HG03045 (cell line): ENCODE measurements at regions not wholly inside any gene's neighbourhood (a gene's known extent, or its start where the extent isn't known, plus 50 kb on each side); places are given as distances from the start of the nearest gene placed in this dataset.

Experiments
- ATAC-seq: cut with Tn5 transposase; IDR thresholded peaks from one replicate; pipeline ENCODE4 v1.9.1; 2021; ENCODE audit warnings: mild to moderate bottlenecking, moderate library complexity; ENCODE audit not compliant: unreplicated experiment

DNA sequence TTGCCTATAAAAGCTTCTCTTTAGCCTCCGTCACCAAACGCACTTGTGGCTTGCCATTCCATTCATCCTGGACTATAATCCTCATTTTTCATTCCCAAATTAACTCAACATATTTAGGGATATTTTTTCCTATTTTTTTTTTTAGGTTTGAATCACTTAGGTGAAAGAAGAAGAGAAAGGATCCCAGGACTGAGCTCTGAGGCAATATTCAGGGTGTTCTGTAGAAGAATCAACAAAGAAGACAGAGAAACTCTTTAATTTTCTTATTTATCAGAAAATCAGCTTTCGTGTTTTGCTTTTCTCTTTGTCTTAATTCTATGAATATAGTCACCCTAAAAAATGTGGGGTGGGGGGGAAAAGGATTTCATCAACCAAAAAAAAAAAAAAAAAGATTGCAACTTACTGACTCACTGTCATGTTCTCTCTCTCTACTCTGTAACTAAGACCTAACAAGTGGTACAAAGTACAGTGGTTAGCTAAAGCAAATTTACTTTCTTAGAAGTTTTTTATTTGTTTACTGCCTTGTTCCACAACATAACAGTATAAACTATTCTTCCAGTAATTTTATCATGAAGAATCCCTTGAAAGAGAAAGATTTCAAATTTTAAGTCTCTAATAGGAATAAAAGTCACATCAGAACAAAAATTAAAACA, 272.0 kb downstream of the DHX15 start:
- ATAC-seq = no peak

DNA sequence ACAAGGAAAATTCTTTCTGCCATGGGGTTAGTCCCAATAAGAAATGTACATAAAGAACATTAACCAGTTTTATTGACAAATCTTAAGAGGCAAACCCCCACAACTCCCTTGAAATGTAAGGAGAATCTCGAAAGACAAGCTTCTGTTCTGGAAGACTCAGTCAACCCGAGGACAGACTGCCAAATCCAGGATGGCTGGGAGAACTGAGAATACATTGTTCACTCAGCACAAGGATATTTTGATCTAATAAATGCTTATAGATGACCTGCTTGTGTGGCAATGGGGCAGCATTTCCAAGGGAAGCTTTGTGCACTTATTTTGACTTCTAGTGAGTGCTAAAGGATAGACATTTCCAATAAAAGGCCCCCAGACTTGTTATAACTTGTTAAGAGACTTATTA, 280.4 kb downstream of the DHX15 start:
- no peak for ATAC-seq

- ATAC-seq = no peak
Measured at GRCh38 chr4:24298911-24299310, 285.4 kb downstream of the DHX15 start.

DNA sequence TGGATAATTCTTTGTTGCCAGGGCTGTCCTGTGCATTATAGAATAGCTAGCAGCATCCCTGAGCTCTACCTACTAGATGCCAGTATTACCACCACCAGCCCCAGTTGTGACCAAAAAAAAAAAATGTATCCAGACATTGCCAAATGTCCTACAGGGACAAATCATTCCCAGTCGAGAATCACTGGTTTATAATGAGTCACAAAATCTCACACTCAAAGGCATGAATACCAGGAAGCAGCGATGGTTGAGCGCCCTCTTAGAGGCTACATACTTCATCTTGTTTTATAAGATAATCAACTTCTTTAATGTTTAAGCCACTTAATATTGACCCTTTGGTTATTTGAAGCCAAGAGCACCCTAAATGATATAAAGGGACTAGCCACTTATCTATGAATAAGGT, 297.3 kb downstream of the DHX15 start:
- ATAC-seq = no peak

- no peak for ATAC-seq
Measured at GRCh38 chr4:24285759-24286158, 298.6 kb downstream of the DHX15 start.

DNA sequence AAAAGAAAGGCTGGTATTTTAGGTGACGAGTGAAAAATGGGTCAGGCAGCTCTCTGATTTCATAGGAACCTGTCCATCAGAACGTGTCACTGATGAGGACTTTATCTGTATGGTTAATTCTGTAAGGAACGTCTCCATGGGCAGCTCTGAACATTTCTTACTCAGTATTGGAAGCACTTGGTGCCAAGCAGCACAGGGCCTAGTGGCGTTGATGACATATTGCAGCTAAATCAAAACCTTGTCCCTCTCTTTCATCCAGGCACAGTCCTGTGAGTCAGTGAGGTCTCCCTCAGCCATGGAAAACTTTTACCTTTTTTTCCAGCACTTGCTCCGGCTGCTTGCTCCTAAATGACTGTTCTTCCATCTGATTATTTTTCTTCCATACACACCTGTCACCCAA, 301.9 kb downstream of the DHX15 start:
- ATAC-seq = no peak

DNA sequence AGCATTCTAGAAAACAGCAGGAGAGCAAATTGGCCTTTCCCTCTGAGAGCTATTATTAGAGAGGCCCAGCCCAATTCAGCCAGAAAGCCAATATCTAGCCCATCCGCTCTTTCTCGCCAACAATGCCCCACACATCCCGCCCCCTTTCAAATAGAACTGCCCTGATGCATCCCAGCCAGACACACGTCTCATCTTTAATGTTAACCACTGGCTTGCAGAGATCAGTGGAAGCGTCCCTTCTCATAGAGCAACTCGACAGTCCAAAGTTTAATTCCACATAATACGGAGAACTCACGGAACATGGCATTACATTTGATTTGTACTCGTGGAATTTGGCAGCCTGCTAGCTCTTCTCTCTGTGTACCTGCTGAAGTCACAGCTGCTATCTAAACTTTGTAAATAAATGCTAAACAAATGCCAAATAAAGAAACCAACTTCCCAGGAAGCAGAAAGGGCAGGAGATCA, 304.4 kb downstream of the DHX15 start:
- no peak for ATAC-seq

DNA sequence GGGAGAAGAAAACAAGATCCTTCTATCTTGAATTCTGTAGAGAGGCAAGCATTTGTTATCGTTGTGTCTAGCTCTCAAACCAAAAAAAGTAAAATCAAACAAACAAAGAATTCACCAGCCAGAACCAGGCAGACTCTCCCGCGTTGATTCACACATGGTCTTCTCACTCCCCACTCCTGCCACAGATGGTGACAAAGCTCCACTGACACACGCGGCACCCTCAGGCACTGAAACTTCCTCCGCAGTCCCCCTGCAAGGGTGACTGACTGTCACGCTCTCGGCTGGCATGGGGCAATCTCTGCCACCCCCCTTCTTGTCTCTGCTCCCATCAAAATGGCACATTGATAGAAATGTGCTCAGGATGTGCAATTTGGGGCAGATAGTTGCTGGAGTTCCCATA, 304.9 kb downstream of the DHX15 start:
- no peak for ATAC-seq

- no peak for ATAC-seq
Measured at GRCh38 chr4:24278693-24279092, 305.7 kb downstream of the DHX15 start.

DNA sequence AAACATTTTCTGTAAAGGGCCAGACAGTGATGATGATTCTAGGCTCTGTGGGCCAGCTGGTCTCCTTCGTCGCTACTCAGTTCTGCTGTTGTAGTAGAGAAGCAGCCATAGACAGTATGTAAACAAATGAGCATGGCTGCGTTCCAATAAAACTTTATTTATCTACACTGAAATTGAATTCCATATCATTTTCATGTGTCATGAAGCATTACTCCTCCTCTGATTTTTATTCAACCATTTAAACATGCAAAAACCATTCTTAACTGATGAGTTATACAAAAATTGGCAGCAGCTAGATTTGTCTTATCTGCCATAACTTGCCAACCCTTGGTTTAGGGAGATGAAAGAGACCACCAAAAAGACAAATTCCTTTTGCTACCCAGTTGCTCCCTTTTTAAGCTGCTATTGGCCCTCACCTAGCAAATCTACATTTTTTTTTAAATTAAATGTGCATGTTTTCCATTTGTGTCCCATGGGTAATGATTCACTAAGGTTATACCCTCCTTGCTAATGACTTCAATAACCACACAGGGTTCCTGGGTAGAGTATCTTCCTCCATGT, 309.9 kb downstream of the DHX15 start:
- ATAC-seq = no peak

DNA sequence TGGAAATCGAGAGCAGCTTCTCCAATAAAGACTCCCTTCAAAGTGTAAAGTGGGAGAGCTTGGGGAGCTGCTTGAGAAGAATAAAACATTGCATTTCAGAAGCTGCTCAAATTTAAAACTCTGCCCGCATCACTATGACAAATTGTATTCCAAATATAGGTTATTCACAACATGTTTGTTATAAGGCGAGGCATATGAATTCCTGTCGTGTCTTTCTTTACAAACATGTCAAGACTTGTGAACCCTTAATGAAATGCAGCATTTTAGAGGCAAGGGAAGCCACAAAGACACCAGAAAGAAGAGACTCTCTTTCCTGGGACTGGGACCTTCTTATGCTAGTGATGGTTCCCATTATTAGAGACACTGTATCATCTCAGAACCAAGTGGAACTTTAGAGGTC, 311.2 kb downstream of the DHX15 start:
- no peak for ATAC-seq

GRCh38 chr4:24266951-24267722, 317.2 kb downstream of the DHX15 start:
- no peak for ATAC-seq

GRCh38 chr4:24265989-24266388, 318.4 kb downstream of the DHX15 start:
- ATAC-seq = no peak

GRCh38 chr4:24262616-24263015, 321.7 kb downstream of the DHX15 start:
- no peak for ATAC-seq

- ATAC-seq = no peak
Measured at GRCh38 chr4:24262084-24262483, 322.3 kb downstream of the DHX15 start.

DNA sequence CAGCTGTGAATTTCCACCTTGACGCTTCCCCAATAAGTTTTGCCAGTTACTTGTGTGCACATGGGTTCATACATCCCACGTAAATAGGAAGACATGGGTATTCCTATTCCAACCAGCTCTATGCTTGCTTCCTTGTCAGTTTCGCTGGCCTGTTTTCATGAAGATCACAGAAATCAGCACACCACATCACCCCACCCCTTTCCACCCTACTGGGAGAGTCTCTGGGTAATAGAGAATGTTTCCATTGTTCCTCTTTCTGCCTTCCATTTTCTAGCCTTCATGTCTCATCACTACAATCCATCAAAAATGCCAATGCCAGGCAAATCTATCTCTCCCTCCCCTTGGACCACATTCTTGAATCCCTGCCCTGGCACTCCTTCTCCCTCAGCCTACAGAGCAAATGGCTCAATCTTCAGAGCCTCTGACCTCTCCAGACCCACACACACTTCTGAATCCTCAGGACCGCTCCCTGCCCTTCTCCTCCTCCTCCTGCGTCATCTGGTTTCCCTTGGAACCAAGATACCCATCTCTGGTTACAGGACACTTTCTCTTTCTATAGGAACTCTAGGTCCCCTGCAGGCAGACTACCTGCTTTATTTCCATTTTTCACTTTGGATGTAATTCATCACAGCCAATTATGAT, 323.3 kb downstream of the DHX15 start:
- ATAC-seq = no peak

- ATAC-seq = no peak
Measured at GRCh38 chr4:24260133-24260715, 324.1 kb downstream of the DHX15 start.

GRCh38 chr4:24256547-24256946, 327.8 kb downstream of the DHX15 start:
- no peak for ATAC-seq

DNA sequence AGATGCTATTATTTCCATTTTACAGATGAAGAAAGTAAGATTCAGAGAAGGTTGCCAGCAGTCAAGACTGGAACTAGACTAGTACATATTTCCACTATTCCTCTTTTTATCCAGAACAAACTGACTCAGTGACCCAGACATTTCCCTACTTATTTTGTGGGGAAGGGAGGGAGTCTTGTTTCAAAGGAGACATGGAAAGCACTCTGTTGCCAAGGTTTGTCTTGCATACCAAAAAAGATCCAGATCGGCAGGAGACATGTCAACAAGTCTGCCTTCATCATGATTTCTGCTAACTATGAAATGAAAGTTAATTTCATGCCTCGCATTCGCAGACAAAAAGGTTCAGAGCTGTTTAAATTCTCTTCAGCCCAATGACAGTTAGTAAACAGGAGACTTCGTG, 328.3 kb downstream of the DHX15 start:
- no peak for ATAC-seq

DNA sequence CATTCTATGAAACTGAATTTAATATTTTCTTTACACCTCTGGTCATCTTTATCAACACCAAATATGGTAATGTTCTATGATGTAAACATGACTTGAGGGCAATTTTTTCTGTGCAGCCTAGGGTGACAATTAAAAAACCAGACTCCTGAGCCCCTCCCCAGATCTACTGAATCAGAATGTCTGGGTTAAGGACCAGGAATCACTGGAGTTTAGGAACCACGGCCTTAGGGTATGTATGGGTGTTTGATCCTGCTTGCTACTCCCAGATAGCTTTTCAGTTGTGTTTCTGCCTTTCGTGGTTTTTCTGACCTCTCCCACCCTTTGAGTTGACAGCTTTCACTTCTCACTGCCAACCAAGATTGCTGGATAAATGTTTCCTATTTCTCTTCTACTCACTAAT, 332.2 kb downstream of the DHX15 start:
- no peak for ATAC-seq

DNA sequence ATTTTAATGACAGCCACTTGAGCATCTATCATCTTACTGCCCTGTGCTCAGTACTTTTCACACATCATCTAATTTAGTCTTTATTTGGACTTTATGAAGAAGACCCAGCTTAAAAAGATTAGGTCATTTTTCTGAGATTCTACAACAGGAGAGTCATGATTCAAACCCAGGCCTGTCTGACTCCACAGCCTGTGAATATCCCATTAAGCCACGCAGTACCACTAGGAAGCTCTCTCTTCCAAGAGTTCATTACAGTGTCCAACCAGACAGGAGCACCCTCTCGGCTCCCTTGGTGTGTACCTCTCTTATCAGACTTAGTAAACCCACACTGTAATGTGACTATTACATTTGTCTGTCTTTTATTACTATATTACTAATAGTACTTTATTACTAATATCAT, 332.8 kb downstream of the DHX15 start:
- ATAC-seq = no peak
